ENCODE measurements at regions not wholly inside any gene's neighbourhood (a gene's known extent, or its start where the extent isn't known, plus 50 kb on each side); places are given as distances from the start of the nearest gene placed in this dataset.

DNA sequence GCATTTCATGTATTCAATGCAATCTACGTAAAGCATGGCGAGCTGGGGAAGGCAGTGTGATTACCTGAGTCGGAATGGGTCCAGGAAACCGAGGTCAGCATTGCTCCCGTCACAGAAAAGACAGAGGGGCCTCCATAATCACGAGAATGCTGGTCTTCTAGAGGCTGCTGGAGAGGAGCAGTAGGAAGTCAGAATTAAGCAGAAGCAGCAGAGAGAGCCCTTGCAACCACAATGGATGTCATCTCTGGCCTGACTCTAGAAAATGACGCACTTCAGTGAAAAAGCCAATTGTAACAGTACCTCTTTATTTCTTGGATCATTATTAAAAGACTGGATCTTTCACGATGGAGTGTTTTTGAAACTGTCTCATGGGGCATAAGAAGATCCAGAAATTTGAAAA lies 69.5 kb upstream of the FOXN3 start:
- Histone ChIP-seq H3K27me3 (replicated peaks in 1 of 2; ENCODE audit: control insufficient read depth in 2 of 2, insufficient read depth in 2 of 2, low read length in 1 of 2) (no peaks in the 10 kb centered on the region), H3K9me3 (replicated peaks; ENCODE audit: control insufficient read depth, insufficient read depth, low read length) (no peaks in the 10 kb centered on the region; the same call in 2 of the 3 replicates), H3K36me3 (ENCODE audit: control insufficient read depth in 2 of 2, insufficient read depth in 2 of 2, low read length in 1 of 2) (no peaks in the 10 kb centered on the region), H3K4me3 (no peak overlapping the region), H2AFZ (ENCODE audit: control insufficient read depth, low read depth, low read length) (no peak overlapping the region), H4K20me1 (ENCODE audit: control insufficient read depth, insufficient read depth) (no peaks in the 10 kb centered on the region), H3K4me1 (ENCODE audit: control insufficient read depth, insufficient read depth, low read length) (no peaks in the 10 kb centered on the region), H3K9ac (ENCODE audit: control insufficient read depth, insufficient read depth, low read length) (no peak overlapping the region), H3K79me2 (ENCODE audit: control insufficient read depth, insufficient read depth, low read length) (no peaks in the 10 kb centered on the region), H3K27ac (ENCODE audit: control insufficient read depth, insufficient read depth) (no peak overlapping the region), H3K4me2 (ENCODE audit: control insufficient read depth, insufficient read depth) (no peak overlapping the region)
- TF ChIP-seq BHLHE40 (IDR thresholded peaks at IDR 0.05; ENCODE audit: borderline replicate concordance in 1 of 2, low read depth in 2 of 2, low read length in 1 of 2): no peak
- TF ChIP-seq RB1 (IDR thresholded peaks at IDR 0.05; ENCODE audit: borderline replicate concordance): no peak
- no peak for TF ChIP-seq ZZZ3 (IDR thresholded peaks at IDR 0.05; ENCODE audit: control insufficient read depth, insufficient read length, low read depth)
- no peak for TF ChIP-seq HCFC1 (IDR thresholded peaks at IDR 0.05; ENCODE audit: low read length)
- no peak for TF ChIP-seq NFYB (IDR thresholded peaks at IDR 0.05; ENCODE audit: insufficient read depth, low read depth, low read length)
- no peak for TF ChIP-seq CREM (IDR thresholded peaks at IDR 0.05; ENCODE audit: low read depth)
- no peak for TF ChIP-seq PML (IDR thresholded peaks at IDR 0.05; ENCODE audit: low read length)
- TF ChIP-seq, protein P1, sequence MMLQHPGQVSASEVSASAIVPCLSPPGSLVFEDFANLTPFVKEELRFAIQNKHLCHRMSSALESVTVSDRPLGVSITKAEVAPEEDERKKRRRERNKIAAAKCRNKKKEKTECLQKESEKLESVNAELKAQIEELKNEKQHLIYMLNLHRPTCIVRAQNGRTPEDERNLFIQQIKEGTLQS (IDR thresholded peaks at IDR 0.05; ENCODE audit: borderline replicate concordance, extremely low read depth, low read depth, low read length): no peak
- TF ChIP-seq GABPA (IDR thresholded peaks at IDR 0.05; ENCODE audit: low read depth): no peak
- TF ChIP-seq SKIL (IDR thresholded peaks at IDR 0.05; ENCODE audit: low read depth, poor library complexity, severe bottlenecking): no peak
- no peak for TF ChIP-seq MXI1 (IDR thresholded peaks at IDR 0.05; ENCODE audit: low read depth, low read length)
- TF ChIP-seq ELK1 (IDR thresholded peaks at IDR 0.05; ENCODE audit: low read depth, low read length): no peak
- no peak for TF ChIP-seq SIN3A (IDR thresholded peaks at IDR 0.05; ENCODE audit: low read depth, low read length)
- intact Hi-C loops (cut with micrococcal nuclease; ENCODE audit: unreplicated experiment) (no loop called here), in situ Hi-C loops (cut with MboI) (no loop called here)
- 78% methylated on average over 8 of the region's 8 CpGs for WGBS (ENCODE audit: insufficient coverage, insufficient replicate concordance, low lambda C conversion rate, missing lambda C conversion rate)
- ChIA-PET CTCF (no interaction called here), POLR2A (no interaction called here), RAD21 (ENCODE audit: unreplicated experiment) (no interaction called here), SMC1A (ENCODE audit: uncharacterized antibody, unreplicated experiment) (interaction anchor here (0.6 to 1.6 kb wide), 2 partner anchors 8 to 204 kb away, joined by 4 read pairs; no protein-coding TSS in a partner anchor)
- no peak for DNase-seq (ENCODE audit: low read depth, low spot score)
- no peak for FAIRE-seq
- no TSS peak for BruUV-seq (replicated peaks)
- ATAC-seq: no peak

Data from GM12878 (cell line).